GM18517 (cell line): ENCODE measurements at regions not wholly inside any gene's neighbourhood (a gene's known extent, or its start where the extent isn't known, plus 50 kb on each side); places are given as distances from the start of the nearest gene placed in this dataset.

Source experiments
- ATAC-seq: cut with Tn5 transposase; IDR thresholded peaks from one replicate; pipeline ENCODE4 v1.9.1; 2021; ENCODE audit warnings: mild to moderate bottlenecking, moderate library complexity; ENCODE audit not compliant: unreplicated experiment

- ATAC-seq = no peak
These were observed 55.8 kb downstream of the KCNE4 start for GRCh38 chr2:223107825-223108224.

GRCh38 chr2:223108351-223109050 lies 56.5 kb downstream of the KCNE4 start:
- no peak for ATAC-seq

DNA sequence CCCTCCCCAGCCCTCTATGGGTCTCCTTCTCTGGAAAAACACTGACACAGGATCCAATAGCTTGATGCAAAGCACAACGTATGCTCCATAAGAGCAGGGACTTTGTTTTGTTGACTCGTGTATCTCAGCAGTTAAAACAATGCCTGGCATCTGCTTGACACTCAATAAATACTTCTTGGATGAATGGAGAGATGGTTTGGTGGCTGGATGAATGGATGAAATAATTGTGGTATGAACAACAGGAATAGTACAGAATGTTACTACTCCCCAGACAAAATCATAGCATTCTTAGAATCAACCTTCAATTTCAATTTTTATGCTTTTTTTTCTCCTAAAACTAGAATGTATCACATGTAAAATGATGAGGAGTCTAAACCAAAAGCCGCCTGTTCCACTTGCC lies 57.4 kb downstream of the KCNE4 start:
- no peak for ATAC-seq

DNA sequence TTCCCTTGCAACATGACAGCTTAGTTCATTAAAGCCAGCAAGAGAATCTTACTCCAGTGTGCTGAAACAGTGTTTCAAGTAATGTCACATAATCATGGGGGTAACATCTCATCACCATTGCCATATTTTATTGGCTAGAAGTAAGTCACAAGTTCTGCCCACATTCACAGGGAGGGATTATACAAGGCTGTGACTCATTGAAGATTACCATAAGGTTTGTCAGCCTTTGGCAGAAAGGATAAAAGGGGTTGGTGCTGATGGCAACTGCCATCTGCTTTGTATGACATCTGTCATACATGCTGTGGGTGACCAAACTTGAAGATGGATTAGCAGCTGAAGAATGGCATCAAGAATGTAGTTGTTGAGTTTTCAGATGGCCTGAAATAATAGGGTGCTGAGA lies 61.2 kb downstream of the KCNE4 start:
- ATAC-seq = no peak

GRCh38 chr2:223114170-223114569 lies 62.2 kb downstream of the KCNE4 start:
- no peak for ATAC-seq

GRCh38 chr2:223114917-223115316 lies 62.9 kb downstream of the KCNE4 start:
- no peak for ATAC-seq

- no peak for ATAC-seq
These were observed 65.5 kb downstream of the KCNE4 start for GRCh38 chr2:223117533-223117932.

DNA sequence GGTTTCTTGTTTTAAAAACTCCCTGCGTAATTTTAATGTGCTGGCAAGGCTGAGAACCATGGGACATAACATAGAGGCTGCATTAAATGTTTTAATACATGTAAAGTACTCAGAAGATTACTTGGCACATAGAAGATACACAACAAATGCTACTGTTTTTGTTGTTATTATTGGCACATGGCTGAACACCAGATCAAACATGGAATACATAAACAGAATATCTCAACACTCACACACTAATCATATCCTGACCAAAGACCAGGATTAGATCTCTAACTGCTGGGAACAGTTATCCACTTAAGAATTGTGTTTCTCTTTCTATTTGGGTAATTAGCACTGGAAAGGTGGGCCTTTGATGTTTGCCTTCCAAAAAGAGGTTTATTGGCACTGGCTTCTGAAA lies 69.3 kb downstream of the KCNE4 start:
- ATAC-seq = no peak

GRCh38 chr2:223122781-223123180 lies 70.8 kb downstream of the KCNE4 start:
- no peak for ATAC-seq

- no peak for ATAC-seq
These were observed 72.0 kb downstream of the KCNE4 start for GRCh38 chr2:223123855-223124610.

GRCh38 chr2:223141606-223142005 lies 89.6 kb downstream of the KCNE4 start:
- ATAC-seq = no peak

GRCh38 chr2:223142118-223142517 lies 90.1 kb downstream of the KCNE4 start:
- ATAC-seq = no peak

- ATAC-seq = no peak
These were observed 95.4 kb downstream of the KCNE4 start for GRCh38 chr2:223147431-223147830.

- no peak for ATAC-seq
These were observed 96.5 kb downstream of the KCNE4 start for GRCh38 chr2:223148516-223148915.

GRCh38 chr2:223155956-223156355 lies 104.0 kb downstream of the KCNE4 start:
- ATAC-seq = no peak

DNA sequence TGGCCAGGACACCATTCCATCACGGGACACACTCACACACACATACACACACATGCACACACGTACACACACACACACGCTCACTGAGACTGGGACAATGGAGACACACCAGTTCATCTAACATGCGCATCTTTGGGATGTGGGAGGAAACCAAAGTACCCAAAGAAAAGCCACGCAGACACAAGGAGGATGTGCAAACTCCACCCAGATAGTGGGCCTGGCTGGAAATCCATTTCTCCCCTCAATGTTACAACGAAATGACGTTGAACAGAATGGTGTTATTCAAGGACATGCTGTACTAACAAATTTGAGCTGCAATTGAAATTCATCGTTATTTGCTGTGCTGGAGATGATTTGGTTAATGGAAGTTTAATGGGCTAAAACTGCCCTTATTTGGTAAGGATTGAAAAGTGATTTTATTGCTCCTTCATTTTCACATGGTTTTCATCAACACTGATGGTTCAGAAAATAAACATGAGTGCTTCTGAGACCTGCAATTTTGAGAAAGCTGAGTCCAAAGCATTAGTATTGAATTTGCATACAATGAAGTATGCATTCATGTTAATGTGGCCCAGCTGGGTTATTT lies 110.0 kb downstream of the KCNE4 start:
- ATAC-seq = no peak

GRCh38 chr2:223165423-223166214 lies 113.6 kb downstream of the KCNE4 start:
- ATAC-seq = no peak

DNA sequence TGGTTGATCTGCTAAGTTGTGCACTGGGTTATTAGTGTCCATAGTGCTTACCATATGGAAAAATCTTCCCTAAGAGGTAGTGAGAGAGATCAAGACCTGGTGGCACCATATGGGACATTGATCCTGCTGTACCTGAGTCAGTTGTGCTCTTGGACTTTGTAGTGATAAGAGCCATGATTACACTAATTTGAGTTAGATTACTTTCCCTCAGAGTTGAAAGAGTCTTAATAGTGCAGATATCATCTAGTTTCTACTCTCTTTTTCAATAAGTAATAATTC lies 114.2 kb downstream of the KCNE4 start:
- no peak for ATAC-seq

GRCh38 chr2:223166983-223167650 lies 115.1 kb downstream of the KCNE4 start:
- no peak for ATAC-seq

DNA sequence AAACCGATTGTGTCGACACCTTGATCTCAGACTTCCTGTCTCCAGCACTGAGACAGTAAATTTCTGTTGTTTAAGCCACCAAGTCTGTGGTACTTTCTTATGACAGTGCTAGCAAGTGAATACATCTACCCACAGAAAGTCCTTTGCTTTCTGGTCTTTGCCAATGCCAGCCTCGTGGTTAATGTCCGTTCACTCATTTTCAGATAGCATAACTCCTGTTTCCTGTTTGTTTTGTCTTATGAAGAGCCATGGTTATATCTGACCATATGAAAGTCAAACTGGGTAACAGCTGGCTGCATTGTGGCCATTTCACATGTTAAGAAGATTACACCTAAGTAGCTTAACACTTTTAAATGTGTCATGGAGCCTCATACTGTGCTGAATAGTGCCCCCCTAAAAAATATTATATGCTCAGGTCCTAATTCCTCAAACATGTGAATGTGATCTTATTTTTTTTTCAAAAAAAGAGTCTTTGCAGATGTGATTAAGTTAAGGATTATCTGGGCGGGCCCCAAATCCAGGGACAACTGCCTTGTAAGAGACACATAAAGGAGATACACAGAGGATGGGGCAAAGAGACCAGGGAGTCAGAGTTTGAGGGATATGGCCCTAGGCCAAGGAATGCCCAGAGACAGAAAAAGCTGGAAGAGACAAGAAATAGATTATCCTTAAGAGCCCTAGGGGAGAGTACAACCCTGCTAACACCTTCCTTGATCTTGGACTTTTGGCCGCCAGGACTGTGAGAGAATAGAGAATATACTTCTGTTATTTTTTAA lies 118.0 kb downstream of the KCNE4 start:
- peak; percentile 47 for ATAC-seq
